GM11168 (cell line): ENCODE measurements at regions not wholly inside any gene's neighbourhood (a gene's known extent, or its start where the extent isn't known, plus 50 kb on each side); places are given as distances from the start of the nearest gene placed in this dataset.

Experiments used
- in situ Hi-C: fragments of 300-500 bp; cut with MboI; formaldehyde crosslinking; loops from one replicate; pipeline ENCODE4 v1.12.0; 2022; ENCODE audit warnings: low sequenced_read_pairs; ENCODE audit not compliant: unreplicated experiment

DNA sequence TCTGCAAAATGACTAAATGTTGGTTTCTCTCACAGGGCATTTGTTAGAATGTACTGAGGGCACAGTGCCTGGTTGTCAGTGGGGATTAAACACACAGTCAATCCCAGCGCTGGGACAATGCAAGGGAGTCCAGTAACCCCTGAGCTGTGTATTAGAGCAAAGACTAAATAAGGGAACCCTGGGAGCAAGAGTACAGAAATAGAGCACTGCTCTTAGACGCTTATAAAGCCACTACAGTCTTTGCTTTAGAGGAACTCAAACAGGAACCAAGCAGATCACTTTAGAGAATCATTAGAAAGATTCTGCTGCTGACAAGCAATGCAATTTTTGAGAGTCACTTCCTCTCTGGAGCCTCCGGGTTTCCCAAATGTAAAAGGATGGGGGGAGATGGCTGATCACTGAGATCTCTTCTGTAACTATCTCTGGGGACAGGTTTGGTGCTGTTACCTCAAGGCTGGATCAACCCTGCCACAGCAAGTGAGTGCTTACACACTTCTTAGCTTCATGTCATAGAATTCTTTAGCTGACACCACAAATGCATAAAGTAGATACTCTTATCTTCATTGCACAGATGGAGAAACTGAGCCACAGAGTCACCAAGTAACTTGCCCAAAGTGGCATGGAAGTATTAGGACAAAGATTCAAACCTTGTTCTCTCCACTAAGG, 137.8 kb upstream of the CPEB2 start:
- in situ Hi-C loops = no loop called here

DNA sequence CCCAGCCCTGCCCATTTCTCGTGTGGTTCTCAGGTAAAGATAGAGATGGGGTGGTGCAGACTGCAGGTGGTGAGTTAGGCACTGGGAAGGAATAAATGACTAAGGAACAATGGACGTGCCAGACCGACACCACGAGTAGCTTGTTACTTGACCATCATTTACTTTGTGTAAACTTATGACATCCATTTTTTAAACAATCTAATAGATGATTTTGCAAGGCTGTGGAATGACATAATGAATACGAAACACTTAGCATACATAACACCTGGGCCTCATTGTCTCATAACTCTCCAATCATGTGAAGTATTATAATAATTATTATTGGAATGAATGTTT, 137.3 kb upstream of the CPEB2 start:
- in situ Hi-C loops = no loop called here

DNA sequence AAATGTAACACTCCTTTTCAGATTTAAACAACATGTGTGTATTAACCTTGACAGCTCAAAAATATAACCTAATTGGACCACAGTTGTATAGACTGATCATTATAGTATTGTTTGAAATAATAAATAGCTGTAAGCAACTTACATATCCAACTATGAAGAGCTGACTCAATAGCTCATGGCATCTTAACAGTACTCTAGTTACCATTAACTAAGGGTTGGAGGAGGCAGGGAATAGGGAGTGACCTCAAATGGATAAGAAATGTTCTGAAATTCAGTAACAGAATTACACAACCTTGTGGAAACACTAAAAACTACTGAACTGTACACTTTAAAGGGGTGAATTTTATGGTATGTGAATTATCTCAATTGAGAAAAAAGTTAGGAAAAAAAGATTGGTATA, 136.5 kb upstream of the CPEB2 start:
- in situ Hi-C loops = no loop called here

DNA sequence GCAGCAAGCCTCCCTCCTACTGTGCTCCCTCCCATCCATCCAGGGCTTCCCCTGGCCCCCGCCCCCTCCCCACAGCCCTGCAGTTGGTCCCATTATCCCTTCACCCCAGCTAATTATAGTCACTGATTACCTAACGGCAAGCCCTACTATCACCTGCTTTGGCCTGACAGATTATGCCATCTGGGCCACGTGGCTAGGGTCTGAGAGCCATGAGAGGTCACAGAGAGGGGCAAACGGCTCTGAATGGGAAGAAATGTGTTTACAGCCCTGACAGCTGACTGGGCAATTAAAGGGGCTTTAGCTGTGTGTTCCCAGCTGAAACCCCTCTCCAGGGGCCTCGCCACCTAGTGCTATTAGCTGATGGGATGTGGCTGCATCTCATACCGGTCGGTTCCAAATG, 134.4 kb upstream of the CPEB2 start:
- in situ Hi-C loops = no loop called here

DNA sequence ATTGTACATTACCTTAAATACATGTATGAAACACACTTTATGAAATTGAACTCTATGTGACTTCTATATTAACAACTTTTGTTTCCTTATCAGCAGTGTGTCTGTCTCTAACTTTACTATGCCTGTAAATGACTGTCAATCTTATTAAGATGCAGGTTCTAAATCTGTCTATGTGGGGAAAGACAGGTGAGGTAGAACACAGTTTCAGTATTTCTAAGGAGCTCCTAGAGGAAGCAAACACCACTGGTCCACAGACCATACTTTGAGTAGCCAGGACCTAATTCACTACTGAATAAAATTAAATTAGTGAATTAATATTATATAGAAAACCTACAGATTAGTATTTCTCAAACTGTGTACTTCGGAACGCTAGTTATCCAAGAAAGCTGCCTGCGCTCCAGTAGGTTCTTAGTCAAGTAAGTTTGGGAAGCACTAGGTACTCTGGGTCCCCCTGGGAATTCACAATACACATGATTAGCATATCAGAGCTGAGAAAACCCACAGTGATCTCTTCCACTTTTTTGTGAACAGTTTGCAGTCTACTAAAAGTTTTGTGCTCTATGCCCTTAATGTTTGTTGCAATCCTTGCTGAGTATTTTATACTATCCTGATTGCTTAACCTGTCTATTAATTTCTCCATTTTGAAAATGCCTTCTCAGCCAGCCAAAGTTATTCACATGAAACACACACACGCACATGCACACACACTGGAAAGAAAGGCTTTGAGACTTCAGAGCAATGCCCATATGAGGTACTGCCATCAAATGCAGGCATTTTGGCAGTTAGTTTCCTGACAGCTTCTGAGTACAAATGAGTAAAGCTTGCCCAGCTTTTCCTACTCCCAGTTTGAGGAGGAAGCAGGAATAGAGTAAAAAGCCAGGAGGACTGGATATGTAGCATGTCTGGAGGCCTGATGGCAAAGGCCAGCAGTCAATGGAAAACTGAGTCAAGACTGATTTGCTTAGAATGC, 133.6 kb upstream of the CPEB2 start:
- in situ Hi-C loops = no loop called here

DNA sequence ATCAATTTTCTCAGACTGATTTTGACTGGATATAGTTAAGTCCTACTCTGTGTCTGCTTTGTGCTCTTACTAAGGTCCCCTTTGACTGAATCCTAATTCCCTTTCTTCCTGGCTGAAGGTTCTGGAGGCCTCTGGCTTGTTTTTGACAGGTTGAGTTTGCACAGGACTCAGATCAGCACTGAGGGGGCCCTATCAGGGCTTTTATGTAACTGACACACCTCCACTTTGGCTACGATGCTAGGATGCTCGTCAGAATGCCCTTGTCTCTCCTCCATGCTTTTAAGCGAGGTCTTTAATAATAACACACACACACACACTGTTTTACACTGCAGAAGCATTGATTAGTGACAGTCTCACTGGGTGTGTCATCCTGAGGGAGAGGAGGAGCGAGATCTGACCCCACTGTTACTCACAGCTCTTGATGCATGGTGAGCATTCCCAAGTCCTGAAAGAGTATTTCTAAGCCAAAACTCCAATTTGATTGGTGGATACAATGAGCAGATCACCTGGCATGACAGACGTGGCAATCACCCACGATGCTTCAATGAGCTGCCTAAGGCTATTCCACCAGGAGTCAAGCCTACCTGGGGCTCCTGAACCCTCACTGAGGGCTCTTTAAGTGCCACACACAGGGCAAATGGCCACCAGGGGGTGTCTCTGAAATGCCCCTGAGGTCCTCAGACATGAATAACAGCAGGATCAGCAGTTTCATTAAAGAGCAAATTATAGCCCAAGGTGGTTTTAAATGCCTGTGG, 130.4 kb upstream of the CPEB2 start:
- in situ Hi-C loops = no loop called here

DNA sequence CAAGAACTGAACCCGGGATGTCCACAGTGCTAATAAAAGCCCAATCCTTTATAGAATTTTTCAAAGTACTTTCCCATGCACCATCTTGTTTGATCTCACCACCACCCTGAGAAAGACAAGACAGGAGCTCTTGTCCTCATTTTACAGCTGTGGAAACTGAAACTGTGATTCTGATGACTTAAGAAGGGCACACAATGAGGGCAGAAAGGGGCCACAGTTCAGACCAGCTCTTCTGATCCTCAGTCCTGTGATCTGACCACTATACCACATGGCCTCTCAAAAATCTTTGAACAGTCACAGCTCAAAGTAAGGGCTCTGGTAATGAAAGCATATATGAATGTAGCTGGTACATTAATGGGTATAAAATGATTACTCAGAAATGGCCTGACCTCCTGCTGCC, 127.3 kb upstream of the CPEB2 start:
- in situ Hi-C loops = no loop called here

DNA sequence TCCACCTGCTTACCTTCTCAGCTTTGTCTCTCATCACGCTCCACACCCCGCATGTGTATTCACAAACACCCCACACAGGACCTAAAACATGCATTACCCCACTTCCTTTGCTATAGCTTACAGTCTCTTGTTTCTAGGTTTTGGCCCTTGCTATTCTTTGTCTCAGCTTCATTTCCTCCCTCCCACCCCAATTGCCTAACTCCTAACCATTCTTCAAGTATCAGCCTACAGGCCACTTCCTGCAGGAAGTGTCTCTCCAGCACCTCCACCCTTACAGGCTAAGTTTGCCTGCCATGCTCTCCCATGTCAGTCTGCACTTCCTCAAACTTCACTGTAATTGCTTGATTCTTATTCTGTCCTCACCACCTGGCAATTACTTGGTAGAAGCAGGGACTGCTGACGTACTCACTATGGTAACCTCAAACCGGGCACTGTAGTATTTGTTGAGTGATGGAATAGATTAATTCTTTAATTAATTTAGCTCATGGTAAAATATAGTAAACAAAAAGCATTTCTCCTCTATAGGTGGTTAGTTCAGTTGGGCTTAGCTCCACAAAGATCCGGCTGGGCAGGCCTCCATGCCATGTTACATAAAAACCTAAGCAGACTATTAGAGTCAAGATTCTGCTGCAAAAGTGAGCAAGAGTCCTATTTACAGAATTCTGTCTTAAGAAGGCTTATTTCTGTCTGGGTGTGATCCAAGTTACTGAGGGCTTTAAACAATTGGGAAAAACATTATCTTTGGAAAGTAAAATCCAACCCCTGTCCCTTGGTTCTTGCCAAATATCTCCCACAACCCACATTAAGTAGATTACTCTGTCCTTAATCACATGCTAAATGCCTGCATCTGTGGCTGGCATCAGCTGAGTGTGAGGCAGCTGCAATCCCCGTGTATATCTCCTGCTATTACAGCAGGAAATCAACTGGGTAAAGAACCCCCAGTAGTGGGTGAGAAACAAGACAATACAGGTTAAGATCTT, 124.7 kb upstream of the CPEB2 start:
- in situ Hi-C loops = no loop called here

DNA sequence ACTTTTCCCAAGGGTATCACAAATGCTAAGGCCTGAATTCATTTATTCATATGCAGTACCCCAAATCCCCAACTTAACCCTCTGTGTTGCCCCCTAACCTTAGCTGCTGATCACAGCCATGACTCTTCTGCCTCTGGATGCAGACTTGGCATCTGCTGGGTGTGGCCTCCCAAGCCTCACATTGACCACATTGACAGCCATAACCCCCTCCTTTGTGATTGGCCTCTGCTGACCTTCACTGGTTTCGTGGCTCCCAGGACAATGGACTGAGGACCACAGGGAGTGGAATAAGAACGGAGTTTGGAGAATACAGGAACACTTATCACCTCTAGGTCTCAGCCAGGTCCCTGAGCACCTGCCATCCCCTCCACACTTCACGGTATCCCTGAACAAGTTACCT, 123.6 kb upstream of the CPEB2 start:
- in situ Hi-C loops = no loop called here

DNA sequence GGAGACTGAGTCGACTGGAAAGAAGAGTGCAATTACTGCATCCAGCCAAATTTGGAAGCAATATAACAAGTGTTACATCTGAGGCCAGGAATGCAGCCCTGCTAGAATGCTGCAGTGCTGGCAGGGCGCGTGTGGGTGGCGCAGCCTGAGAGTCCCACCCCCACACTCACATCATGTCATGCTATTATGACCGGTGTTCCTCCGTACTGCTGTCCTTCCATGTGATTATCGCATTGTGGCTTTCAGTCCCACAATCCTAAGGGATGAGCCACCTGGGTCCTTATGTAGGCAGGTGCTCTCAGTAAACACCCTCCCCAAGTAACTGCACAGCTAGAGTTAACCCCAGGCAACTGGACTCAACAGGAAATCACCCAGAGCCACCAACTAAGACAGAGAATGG, 122.6 kb upstream of the CPEB2 start:
- in situ Hi-C loops = no loop called here

DNA sequence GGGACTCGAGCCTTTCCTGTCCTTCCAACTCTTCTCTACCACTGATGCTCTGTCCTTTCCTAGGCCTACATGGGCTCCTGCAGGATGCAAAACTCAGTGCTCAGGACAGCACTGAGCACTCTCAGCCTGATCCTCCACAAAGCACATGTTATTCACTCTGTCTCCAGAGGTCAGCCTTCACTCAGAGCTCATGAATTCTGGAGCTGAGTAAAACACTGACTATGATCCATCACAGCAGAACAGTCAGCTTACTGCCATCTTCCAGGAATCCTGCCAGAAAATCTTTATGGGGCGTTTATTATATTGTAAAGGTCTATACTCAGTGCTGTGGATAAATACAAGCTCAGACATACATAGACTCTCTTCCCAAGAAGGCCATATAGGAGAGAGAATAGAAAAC, 121.5 kb upstream of the CPEB2 start:
- in situ Hi-C loops = no loop called here

DNA sequence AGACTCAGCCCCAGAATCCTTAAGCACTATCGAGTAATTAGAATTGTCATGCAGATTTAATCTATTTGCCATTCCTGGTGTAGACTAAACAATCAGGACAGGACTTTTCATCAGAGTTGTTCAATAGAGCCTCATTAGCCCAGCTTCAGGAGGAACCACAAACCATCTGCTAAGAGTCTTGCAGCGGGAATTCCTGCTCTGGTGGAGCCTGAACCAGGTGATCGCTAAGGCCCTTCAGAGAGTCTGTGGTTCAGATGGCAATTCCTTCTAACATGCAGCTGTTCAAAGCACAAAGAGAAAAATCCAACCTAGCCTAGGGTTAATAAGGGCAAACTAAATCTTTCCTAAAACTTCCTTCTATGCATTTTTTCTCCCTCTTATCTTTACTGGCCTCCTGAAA, 119.1 kb upstream of the CPEB2 start:
- in situ Hi-C loops = no loop called here

DNA sequence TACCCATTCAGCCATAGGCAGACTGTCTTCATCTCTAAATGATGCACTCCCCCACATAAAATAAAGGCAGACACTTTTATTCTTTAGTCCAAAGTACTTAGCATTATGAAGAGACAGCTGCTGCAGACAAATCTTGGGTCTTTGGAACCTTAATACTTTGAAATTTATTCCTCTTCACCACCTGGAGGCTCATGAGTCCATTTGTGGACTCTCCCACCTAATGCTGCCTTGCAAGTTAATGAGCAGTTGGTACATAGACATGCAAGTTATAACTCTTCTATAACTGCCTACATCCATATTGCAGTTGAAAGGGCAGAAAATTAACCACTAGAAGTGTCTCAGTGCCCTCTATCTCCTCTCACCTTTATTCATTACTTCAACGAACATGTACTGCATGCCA, 118.6 kb upstream of the CPEB2 start:
- in situ Hi-C loops = no loop called here

DNA sequence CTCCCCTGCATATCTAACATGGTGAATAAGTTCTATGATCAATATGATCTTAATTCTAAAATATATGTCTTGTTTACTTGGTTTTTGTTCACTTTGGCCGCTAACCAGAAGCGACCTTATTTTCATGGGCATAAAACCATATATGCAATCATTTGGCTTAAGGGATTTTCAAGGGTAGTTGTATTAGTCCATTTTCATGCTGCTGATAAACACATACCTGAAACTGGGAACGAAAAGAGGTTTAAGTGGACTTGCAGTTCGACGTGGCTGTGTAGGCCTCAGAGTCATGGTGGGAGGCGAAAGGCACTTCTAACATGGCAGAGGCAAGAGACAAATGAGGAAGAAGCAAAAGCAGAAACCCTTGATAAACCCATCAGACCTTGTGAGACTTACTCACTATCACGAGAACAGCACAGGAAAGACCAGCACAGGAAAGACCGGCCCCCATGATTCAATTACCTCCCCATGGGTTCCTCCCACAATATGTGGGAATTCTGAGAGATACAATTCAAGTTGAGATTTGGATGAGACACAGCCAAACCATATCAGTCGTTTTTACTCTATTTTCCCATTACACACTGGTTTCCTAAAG, 114.3 kb upstream of the CPEB2 start:
- in situ Hi-C loops = loop anchor here (5.0 kb wide), 1 partner anchor 109 kb away; no protein-coding TSS in a partner anchor

DNA sequence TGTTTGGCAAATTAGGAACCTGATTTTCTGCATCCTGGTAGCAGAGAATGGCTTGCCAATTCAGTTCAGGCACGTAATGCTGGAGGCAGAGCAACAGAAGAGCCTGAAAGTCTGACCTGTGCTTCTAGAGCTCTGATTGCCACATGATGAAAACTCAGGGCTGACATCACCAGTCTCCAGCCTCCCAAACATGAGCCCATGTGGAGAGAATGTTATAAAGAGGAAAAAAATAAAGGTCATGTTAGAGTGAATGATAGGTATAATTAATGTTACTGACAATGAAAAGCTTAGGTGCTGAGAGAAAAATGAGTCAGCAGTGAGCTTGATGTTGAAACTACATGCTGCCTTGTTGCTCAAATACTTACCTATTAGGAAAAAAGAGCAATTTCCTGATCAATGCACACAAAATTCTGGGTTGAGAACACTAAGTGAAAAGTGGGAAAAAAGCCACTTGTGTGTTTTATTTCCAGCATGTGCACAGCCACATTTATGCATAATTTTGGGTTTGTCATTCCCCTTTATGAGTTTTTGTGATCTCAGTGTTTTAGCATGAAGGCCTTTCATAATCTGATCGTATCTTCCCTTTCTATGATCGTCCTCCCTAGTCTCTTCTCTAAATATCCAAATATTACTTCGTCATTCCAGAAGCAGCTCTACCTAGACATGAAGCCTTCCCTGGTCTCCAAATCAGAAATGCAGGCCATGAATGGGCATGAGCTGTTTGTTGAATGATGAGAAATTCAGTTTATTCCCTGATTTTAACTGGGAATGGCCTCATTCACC, 113.3 kb upstream of the CPEB2 start:
- in situ Hi-C loops = loop anchor here (5.0 kb wide), 1 partner anchor 108 kb away; no protein-coding TSS in a partner anchor

DNA sequence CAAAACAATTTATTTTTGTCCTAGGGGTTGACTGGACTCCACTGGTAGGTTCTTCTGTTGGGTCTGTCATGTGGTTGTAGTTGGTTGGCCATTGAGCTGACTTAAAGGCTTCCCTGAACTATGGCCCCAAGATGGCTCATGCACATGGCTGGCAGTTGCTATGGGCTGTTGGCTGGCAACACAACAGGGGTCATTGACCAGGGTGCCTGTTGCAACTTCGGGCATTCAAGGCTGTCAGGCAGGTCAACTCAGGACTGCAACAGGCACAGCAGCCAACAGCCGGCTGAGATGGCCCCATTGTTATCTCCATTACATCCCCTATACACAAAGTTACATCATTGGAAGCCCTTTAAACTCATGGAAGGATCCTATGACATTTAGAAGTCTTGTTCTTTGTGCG, 109.7 kb upstream of the CPEB2 start:
- in situ Hi-C loops = no loop called here

DNA sequence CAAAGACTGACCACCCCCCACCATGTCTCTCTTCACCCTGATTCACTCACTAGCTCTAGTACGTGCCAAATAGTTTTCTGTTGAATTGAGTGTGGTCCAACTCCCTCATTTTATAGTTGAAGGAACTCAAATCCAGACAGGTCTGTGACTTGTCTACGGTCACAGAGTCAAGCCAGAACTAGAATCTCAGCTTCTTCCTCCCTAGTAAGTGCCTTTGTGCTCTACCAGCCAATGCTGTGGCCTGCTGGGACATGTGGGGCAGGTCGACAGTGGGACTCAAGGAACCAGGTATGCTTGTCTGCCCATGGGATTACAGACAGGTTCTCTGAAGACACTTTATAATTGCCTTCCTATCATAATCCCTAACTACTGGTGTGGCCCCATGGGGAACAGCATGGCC, 108.6 kb upstream of the CPEB2 start:
- in situ Hi-C loops = no loop called here

DNA sequence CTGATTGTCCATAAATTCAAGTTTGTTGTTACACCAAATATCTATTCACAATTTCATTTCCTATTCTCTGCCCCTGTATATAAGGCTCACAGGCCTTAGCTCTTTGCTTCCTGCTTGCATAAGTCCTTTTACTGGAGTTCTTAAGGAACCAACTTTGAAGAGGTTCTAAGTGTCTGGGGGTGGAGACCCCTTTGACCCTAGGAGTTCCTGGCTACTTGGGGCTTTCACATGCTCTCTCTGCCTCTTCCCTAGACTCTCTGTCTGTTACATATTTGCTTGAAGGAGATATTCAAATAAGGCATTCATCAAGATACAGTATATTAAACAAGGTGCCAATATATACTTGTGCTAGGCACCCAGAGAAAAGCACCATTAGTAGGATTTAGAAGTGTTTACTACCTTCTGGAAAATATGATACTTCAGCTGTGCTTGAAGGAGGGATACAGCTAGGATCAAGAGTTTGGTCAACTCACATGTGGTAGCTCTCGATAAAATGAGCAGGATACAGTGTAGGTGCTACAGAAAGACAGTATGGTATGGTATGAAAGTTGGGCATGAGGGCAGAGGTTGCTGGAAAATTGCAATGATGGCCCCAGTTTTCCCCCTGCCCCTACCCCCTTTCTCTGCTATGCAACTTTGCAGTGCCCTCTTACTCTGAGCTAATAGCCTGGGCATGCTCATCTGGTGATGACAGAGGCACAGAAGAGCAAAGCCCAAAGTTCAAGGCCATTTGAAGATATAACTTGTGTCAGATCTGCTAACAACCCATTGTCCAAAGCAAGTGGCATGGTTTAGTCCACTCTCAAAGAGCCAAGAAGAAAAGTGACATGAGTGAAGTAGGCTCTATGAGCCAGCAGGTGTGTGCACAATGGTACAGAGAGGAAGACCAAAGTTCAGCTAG, 107.6 kb upstream of the CPEB2 start:
- in situ Hi-C loops = no loop called here
